ENCODE measurements at regions not wholly inside any gene's neighbourhood (a gene's known extent, or its start where the extent isn't known, plus 50 kb on each side); places are given as distances from the start of the nearest gene placed in this dataset.

DNA sequence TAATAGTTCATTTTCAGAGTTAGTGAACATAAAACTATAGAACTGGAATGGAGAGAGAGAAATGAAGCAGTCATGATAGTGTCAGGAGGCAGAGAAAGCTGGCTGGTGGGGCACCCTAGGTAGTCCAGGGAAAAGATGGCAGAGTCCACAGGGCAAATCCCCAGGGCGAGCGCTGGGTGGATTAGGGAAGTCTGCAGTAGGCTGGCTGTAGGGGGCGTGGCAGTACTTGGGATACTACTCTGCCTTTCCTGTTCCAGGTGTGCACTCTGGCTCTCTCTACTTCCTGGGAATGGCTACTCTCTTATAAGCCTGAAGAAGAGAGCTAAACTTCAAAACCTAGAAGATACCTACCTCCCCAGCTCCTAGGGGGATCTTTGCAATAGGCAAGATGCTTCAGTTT is 232.9 kb upstream of the SLC10A2 start:
- Histone ChIP-seq H3K4me1 (ENCODE audit: low read depth) (no peaks in the 10 kb centered on the region), H3K36me3 (ENCODE audit: low read depth) (no peaks in the 10 kb centered on the region), H3K9me3 (peaks cover 9% of the 10 kb centered on the region), H3K4me3 (no peak overlapping the region)
- intact Hi-C loops (cut with DNase I, micrococcal nuclease): no loop called here
- ATAC-seq: peak; percentile 91
- DNase-seq: peak; percentile 52 to 77 (median 72)
- TF ChIP-seq, protein P1, sequence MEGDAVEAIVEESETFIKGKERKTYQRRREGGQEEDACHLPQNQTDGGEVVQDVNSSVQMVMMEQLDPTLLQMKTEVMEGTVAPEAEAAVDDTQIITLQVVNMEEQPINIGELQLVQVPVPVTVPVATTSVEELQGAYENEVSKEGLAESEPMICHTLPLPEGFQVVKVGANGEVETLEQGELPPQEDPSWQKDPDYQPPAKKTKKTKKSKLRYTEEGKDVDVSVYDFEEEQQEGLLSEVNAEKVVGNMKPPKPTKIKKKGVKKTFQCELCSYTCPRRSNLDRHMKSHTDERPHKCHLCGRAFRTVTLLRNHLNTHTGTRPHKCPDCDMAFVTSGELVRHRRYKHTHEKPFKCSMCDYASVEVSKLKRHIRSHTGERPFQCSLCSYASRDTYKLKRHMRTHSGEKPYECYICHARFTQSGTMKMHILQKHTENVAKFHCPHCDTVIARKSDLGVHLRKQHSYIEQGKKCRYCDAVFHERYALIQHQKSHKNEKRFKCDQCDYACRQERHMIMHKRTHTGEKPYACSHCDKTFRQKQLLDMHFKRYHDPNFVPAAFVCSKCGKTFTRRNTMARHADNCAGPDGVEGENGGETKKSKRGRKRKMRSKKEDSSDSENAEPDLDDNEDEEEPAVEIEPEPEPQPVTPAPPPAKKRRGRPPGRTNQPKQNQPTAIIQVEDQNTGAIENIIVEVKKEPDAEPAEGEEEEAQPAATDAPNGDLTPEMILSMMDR (IDR thresholded peaks at IDR 0.05): no peak

DNA sequence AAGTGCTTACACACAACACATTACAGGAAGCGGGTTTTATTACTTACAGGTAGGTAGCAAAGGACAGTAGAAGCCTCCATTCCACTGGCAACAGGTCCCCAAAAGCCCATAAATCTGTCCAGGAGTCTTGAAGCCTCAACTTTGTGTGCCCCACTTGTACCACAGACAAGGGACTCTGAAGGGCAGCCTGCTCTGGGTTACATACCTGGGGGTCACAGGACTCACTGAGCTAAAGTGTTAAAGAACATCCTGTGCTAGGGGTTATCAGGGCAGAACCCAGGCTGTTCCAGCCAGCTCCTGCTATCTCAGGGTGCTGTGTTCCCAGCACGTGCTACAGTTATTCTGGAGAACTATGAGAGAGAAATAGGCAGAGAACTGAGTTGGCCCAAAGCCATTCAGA is 230.9 kb upstream of the SLC10A2 start:
- TF ChIP-seq, protein P1 (IDR thresholded peaks at IDR 0.05): no peak
- H3K4me1 ChIP-seq (ENCODE audit: low read depth): no peaks in the 10 kb centered on the region
- H3K9me3 ChIP-seq: peaks cover 9% of the 10 kb centered on the region
- DNase-seq (no peak), ATAC-seq (no peak)
- H3K36me3 ChIP-seq (ENCODE audit: low read depth): no peaks in the 10 kb centered on the region
- intact Hi-C loops (cut with DNase I, micrococcal nuclease): no loop called here
- no peak overlapping the region for H3K4me3 ChIP-seq

DNA sequence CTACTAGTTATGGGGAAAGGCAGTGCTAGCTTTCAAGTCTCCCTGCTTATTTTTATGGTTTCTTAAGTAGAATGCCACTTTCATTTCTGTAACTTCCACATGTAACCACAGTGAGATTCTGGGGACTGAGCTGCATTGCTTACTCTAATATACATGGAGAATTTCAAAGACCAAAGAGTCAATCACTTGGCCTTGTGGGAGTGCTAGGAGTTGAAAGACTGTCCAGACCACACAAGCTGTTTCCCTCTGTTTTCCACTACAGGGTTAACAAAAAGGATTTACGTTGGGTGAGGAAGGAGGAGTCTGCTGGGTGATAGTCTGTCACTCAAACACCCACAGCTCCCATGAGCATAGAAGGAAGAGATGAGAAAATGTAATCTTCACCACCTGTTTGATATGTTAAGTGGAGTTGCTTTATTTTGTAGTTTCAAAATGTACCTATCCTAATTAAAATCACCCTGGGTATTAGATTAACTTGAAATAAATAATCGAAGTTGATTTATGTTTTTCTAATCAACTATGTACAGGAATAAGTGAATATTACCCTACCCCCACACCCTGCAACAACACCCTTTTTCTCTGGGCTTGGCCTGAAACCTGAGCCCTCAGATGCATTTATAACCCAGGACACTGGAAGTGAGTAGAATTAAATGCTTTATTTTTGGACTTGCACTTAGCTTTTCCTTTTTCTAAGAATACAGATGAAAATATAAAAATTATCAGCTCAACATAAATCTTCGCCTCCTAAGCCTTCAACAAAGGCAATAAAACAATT is 225.8 kb upstream of the SLC10A2 start:
- Histone ChIP-seq H3K36me3 (ENCODE audit: low read depth) (no peaks in the 10 kb centered on the region), H3K9me3 (peaks cover 4% of the 10 kb centered on the region), H3K4me1 (ENCODE audit: low read depth) (no peaks in the 10 kb centered on the region), H3K4me3 (no peak overlapping the region)
- TF ChIP-seq, protein P1 (IDR thresholded peaks at IDR 0.05): no peak
- DNase-seq: no peak
- ATAC-seq: no peak
- intact Hi-C loops (cut with DNase I, micrococcal nuclease): no loop called here

DNA sequence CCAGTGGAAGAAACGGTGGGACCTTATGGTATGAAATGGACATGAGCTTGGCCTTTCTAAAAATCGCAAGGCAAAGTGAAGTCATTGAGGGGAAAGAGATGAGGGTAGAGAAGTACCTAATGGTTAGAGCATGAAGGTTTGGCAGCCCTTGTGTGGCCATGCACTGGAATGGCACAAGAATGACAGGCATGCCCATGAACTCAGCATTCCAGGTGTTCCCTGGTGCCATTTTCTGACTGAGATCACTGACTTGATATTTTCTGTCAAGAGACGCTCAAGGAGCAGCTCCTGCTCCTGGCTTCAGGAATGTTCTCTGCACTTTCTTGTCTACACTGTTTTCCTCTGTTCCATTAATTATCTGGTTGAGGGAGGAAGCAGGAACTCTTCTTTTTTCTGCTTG is 225.0 kb upstream of the SLC10A2 start:
- Histone ChIP-seq H3K36me3 (ENCODE audit: low read depth) (no peaks in the 10 kb centered on the region), H3K9me3 (no peaks in the 10 kb centered on the region), H3K4me1 (ENCODE audit: low read depth) (no peaks in the 10 kb centered on the region), H3K4me3 (no peak overlapping the region)
- TF ChIP-seq, protein P1 (IDR thresholded peaks at IDR 0.05): no peak
- DNase-seq (no peak), ATAC-seq (no peak)
- intact Hi-C loops (cut with DNase I, micrococcal nuclease): no loop called here

DNA sequence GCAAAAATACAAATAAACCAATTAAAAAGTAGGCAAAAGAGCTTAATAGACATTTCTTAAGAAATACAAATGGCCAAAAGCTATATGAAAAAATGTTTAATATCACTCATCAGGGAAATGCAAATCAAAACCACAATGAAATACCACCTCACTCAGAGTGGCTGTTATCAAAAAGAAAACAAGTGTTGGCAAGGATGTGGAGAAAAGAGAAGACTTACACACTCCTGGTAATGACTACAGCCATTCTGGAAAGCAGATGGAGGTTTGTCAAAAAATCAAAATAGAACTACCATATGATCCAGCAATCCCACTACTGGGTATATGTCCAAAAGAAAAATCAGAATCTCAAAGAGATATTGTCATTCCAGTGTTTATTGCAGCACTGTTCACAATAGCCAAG is 223.5 kb upstream of the SLC10A2 start:
- TF ChIP-seq, protein P1 (IDR thresholded peaks at IDR 0.05): no peak
- ATAC-seq: no peak
- no peak for DNase-seq
- H3K9me3 ChIP-seq: no peaks in the 10 kb centered on the region
- H3K4me3 ChIP-seq: no peak overlapping the region
- H3K36me3 ChIP-seq (ENCODE audit: low read depth): no peaks in the 10 kb centered on the region
- intact Hi-C loops (cut with DNase I, micrococcal nuclease): no loop called here
- H3K4me1 ChIP-seq (ENCODE audit: low read depth): no peaks in the 10 kb centered on the region
